Mesenchymal stem cell (in vitro differentiated cells and primary cell): ENCODE measurements at regions not wholly inside any gene's neighbourhood (a gene's known extent, or its start where the extent isn't known, plus 50 kb on each side); places are given as distances from the start of the nearest gene placed in this dataset.
"Not testable (repeated sequence)": the region's sequence is repeated elsewhere in the genome, so short reads cannot be mapped to it uniquely, and the experiment has no call there.

Experiments used
- DNase-seq: peaks from one replicate; pipeline ENCODE4 v3.0.0-alpha.2; 2013
- H2AFZ ChIP-seq: one replicate; pipeline ENCODE4 v1.6.1; 2013; ENCODE audit warnings: low read depth, mild to moderate bottlenecking, control low read depth, inconsistent platforms, low read length, moderate library complexity
- H2AK5ac ChIP-seq: 2 replicates; pipeline ENCODE4 v1.6.1; 2013; ENCODE audit warnings: low read length, moderate library complexity, mild to moderate bottlenecking, inconsistent platforms; ENCODE audit not compliant: severe bottlenecking
- H2BK120ac ChIP-seq: one replicate; pipeline ENCODE4 v1.6.1; 2013; ENCODE audit warnings: low read depth, mild to moderate bottlenecking, inconsistent platforms, low read length, moderate library complexity
- H2BK12ac ChIP-seq, 2 experiments: one replicate each; pipeline ENCODE4 v1.6.1; 2013; ENCODE audit warnings: inconsistent platforms in 2 of 2, low read length in 2 of 2, mild to moderate bottlenecking in 2 of 2, moderate library complexity in 2 of 2, control low read depth in 1 of 2
- H2BK15ac ChIP-seq: one replicate; pipeline ENCODE4 v1.6.1; 2013; ENCODE audit warnings: mild to moderate bottlenecking, low read depth, inconsistent platforms; ENCODE audit not compliant: poor library complexity, severe bottlenecking
- H2BK5ac ChIP-seq: 2 replicates; pipeline ENCODE4 v1.6.1; 2013; ENCODE audit warnings: low read depth, mild to moderate bottlenecking, low read length, control low read depth, inconsistent platforms; ENCODE audit not compliant: poor library complexity, severe bottlenecking
- H3K14ac ChIP-seq, 2 experiments: one replicate each; pipeline ENCODE4 v1.6.1; 2013; ENCODE audit warnings: inconsistent platforms in 2 of 2, low read length in 2 of 2, control low read depth in 1 of 2, mild to moderate bottlenecking in 1 of 2, moderate library complexity in 1 of 2
- H3K18ac ChIP-seq, 2 experiments: one replicate each; pipeline ENCODE4 v1.6.1; 2013; ENCODE audit warnings: inconsistent platforms in 2 of 2, low read length in 2 of 2, control low read depth in 1 of 2, low read depth in 1 of 2, mild to moderate bottlenecking in 1 of 2
- H3K23ac ChIP-seq, 2 experiments: one replicate each; pipeline ENCODE4 v1.6.1; 2013; ENCODE audit warnings: inconsistent platforms in 2 of 2, low read length in 2 of 2, mild to moderate bottlenecking in 2 of 2, moderate library complexity in 2 of 2, control low read depth in 1 of 2
- H3K27ac ChIP-seq: 2 replicates; pipeline ENCODE4 v1.5.1; 2013; ENCODE audit warnings: mild to moderate bottlenecking, moderate library complexity, low read length, control low read depth, inconsistent platforms; ENCODE audit not compliant: poor library complexity, severe bottlenecking
- H3K27me3 ChIP-seq, 2 experiments: 2 replicates each; pipeline versions ENCODE4 v1.6.1 to v1.7.0; 2013; ENCODE audit warnings: low read length in 2 of 2, mild to moderate bottlenecking in 2 of 2, moderate library complexity in 2 of 2, control low read depth in 1 of 2, inconsistent platforms in 1 of 2; ENCODE audit not compliant: control insufficient read depth in 1 of 2, insufficient read depth in 1 of 2
- H3K36me3 ChIP-seq, 2 experiments: 2 replicates each; pipeline versions ENCODE4 v1.6.1 to v1.7.0; 2013; ENCODE audit warnings: low read length in 2 of 2, control low read depth in 1 of 2, inconsistent platforms in 1 of 2, low read depth in 1 of 2, mild to moderate bottlenecking in 1 of 2; ENCODE audit not compliant: insufficient read depth in 2 of 2, control insufficient read depth in 1 of 2
- H3K4ac ChIP-seq, 2 experiments: one replicate each; pipeline ENCODE4 v1.6.1; 2013; ENCODE audit warnings: inconsistent platforms in 2 of 2, low read length in 2 of 2, mild to moderate bottlenecking in 2 of 2, moderate library complexity in 2 of 2, control low read depth in 1 of 2, low read depth in 1 of 2
- H3K4me1 ChIP-seq: 2 replicates; pipeline ENCODE4 v1.6.1; 2013; ENCODE audit warnings: low read depth, low read length, control low read depth; ENCODE audit not compliant: control insufficient read depth, insufficient read depth
- H3K4me2 ChIP-seq: 2 replicates; pipeline ENCODE4 v1.6.1; 2013; ENCODE audit warnings: low read length, mild to moderate bottlenecking, inconsistent platforms; ENCODE audit not compliant: poor library complexity, severe bottlenecking
- H3K4me3 ChIP-seq, 2 experiments: 2 replicates each; pipeline versions ENCODE4 v1.5.1 to v1.7.0; 2013; ENCODE audit warnings: low read length in 2 of 2, mild to moderate bottlenecking in 2 of 2, control low read depth in 1 of 2, low read depth in 1 of 2; ENCODE audit not compliant: insufficient read depth in 1 of 2
- H3K79me1 ChIP-seq: replicated peaks from 2 replicates; pipeline ENCODE4 v1.6.1; 2013; ENCODE audit warnings: mild to moderate bottlenecking, control low read depth, low read length, inconsistent platforms; ENCODE audit not compliant: poor library complexity, severe bottlenecking
- H3K9ac ChIP-seq: 2 replicates; pipeline ENCODE4 v1.7.0; 2013; ENCODE audit warnings: mild to moderate bottlenecking, low read length, moderate library complexity
- H3K9me3 ChIP-seq: 2 replicates; pipeline ENCODE4 v1.7.0; 2013; ENCODE audit warnings: mild to moderate bottlenecking, low read length; ENCODE audit not compliant: control insufficient read depth
- H4K8ac ChIP-seq: one replicate; pipeline ENCODE4 v1.6.1; 2013; ENCODE audit warnings: inconsistent platforms, mild to moderate bottlenecking, low read length, moderate library complexity
- H4K91ac ChIP-seq: one replicate; pipeline ENCODE4 v1.6.1; 2013; ENCODE audit warnings: mild to moderate bottlenecking, low read length, inconsistent platforms
- WGBS: methylation state at CpG from one replicate; pipeline ENCODE4 v1.1.7; 2013; ENCODE audit warnings: mixed read lengths; 5-methylcytosine and 5-hydroxymethylcytosine counted together

- Histone ChIP-seq H3K4me3 (no peak overlapping the region), H3K4ac (no peak overlapping the region), H3K27me3 (no peaks in the 10 kb centered on the region), H2BK120ac (no peak overlapping the region), H2AK5ac (no peak overlapping the region), H4K91ac (no peak overlapping the region), H3K4me1 (no peaks in the 10 kb centered on the region), H3K18ac (no peak overlapping the region), H3K27ac (no peak overlapping the region), H3K79me1 (no peaks in the 10 kb centered on the region), H3K9ac (no peak overlapping the region), H2AFZ (no peak overlapping the region), H2BK12ac (no peak overlapping the region), H4K8ac (no peak overlapping the region), H3K9me3 (no peaks in the 10 kb centered on the region), H3K36me3 (no peaks in the 10 kb centered on the region), H2BK5ac (no peak overlapping the region), H3K23ac (no peak overlapping the region), H3K4me2 (no peak overlapping the region), H2BK15ac (no peak overlapping the region), H3K14ac (no peak overlapping the region)
- no CpG with 5 or more reads among the region's 1 CpG for WGBS
- DNase-seq = no peak
These were observed 201.9 kb upstream of the NREP start for GRCh38 chr5:111958851-111959250.

DNA sequence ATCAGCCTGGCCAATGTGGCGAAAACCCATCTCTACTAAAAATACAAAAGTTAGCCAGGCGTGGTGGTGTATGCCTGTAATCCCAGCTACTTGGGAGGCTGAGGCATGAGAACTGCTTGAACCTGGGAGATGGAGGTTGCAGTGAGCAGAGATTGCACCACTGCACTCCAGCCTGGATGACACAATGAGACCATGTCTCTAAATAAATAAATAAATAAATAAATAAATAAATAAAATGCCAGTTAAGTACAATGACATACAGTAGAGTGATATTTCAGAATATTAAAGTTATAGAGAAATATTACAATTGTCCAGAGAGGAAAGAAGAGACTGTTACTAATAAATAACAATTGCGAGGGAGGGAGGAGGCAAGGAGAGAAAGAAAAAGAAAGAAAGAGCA is 199.8 kb upstream of the NREP start:
- not testable (repeated sequence) for H3K9ac ChIP-seq, DNase-seq, H3K27ac ChIP-seq, H3K18ac ChIP-seq, H3K79me1 ChIP-seq, H3K27me3 ChIP-seq, H3K14ac ChIP-seq, H3K36me3 ChIP-seq, H4K8ac ChIP-seq, H3K4me2 ChIP-seq, H3K4me1 ChIP-seq, H2BK15ac ChIP-seq, H4K91ac ChIP-seq, H2AK5ac ChIP-seq, H2BK5ac ChIP-seq, H2AFZ ChIP-seq, H3K23ac ChIP-seq, H3K4ac ChIP-seq, H3K4me3 ChIP-seq, H2BK120ac ChIP-seq, H3K9me3 ChIP-seq, H2BK12ac ChIP-seq
- WGBS = 100% methylated on average over 2 of the region's 3 CpGs

DNA sequence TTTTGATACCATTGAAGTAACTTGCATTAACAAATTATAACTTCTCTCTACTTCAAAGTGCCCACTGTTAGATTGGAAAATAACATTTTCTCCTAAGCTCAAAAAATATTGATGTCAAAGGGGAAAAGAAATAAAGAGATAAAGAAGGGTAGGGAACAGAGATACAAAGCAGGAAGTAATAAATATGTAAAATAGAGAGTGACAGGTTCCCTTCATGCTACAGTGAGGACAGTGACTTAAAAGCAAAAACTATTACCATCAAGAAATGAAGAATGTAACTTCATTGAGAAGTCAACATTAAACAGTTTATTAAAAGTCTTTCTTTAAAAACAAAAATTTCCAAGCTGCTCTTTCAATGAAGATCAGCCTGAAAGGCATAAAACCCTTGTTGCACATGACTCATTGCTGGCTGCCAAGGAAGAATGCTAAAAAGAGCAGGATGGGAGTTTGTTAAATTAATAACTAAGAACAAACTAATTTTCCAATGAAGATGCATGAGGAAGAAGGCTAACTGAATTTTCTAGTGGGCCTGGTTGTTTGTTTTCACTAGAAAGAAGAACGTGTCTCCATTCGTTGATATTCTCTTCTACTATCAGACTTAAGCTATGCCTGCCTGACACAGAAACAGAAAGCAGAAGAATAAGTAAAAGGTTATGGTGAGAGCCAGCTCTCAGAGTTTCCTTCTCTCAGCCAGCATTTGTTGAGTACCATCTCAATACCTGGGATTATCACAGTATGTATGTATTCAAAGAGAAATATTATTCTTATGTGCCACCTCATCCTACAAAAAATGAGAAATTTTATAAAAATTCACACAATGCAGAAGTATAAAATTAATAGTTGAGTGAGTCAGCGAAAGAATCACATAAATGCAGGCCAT is 197.8 kb upstream of the NREP start:
- Histone ChIP-seq H3K4me3 (peak overlapping the region in 1 of 2 experiments; percentile 10), H2BK5ac (no peak overlapping the region), H3K9ac (peak overlapping the region; percentile 67), H3K4me1 (peaks cover 2% of the 10 kb centered on the region), H3K14ac (no peak overlapping the region), H2BK12ac (no peak overlapping the region), H3K9me3 (no peaks in the 10 kb centered on the region), H2AK5ac (no peak overlapping the region), H3K36me3 (no peaks in the 10 kb centered on the region), H3K79me1 (no peaks in the 10 kb centered on the region), H4K91ac (no peak overlapping the region), H3K27me3 (no peaks in the 10 kb centered on the region), H3K27ac (peak overlapping the region; percentile 52), H3K23ac (no peak overlapping the region), H4K8ac (no peak overlapping the region), H3K4ac (no peak overlapping the region), H3K4me2 (no peak overlapping the region), H2BK15ac (no peak overlapping the region), H3K18ac (no peak overlapping the region), H2AFZ (no peak overlapping the region), H2BK120ac (no peak overlapping the region)
- peak; percentile 49 for DNase-seq
- no CpG with 5 or more reads among the region's 3 CpGs for WGBS

GRCh38 chr5:111953351-111954127 is 196.5 kb upstream of the NREP start:
- Histone ChIP-seq H3K36me3 (no peaks in the 10 kb centered on the region), H3K9ac (no peak overlapping the region), H4K91ac (no peak overlapping the region), H3K4ac (no peak overlapping the region), H2AK5ac (peak overlapping the region; percentile 98), H3K79me1 (no peaks in the 10 kb centered on the region), H3K4me1 (peaks cover 2% of the 10 kb centered on the region), H3K4me2 (no peak overlapping the region), H3K18ac (peak overlapping the region in 1 of 2 experiments; percentile 43), H4K8ac (no peak overlapping the region), H2BK12ac (no peak overlapping the region), H2BK5ac (no peak overlapping the region), H3K27me3 (no peaks in the 10 kb centered on the region), H3K14ac (no peak overlapping the region), H3K27ac (peak overlapping the region; percentile 91), H3K23ac (no peak overlapping the region), H3K4me3 (no peak overlapping the region), H3K9me3 (no peaks in the 10 kb centered on the region), H2AFZ (no peak overlapping the region), H2BK120ac (no peak overlapping the region), H2BK15ac (no peak overlapping the region)
- DNase-seq = peak; percentile 58
- WGBS = 36% methylated on average over 1 of the region's 4 CpGs
